K562 (cell line): ENCODE measurements at regions not wholly inside any gene's neighbourhood (a gene's known extent, or its start where the extent isn't known, plus 50 kb on each side); places are given as distances from the start of the nearest gene placed in this dataset.

Source experiments
- BRCA1 ChIP-seq, 2 experiments: fragments of 450-650 bp in 1 of 2; sonication (generic) in 1 of 2; formaldehyde crosslinking in 1 of 2; IDR thresholded peaks; 2 replicates each; pipeline versions ENCODE4 v1.5.0 to v1.6.1; 2017 to 2020; ENCODE audit warnings: mild to moderate bottlenecking in 1 of 2, missing genetic modification reagents in 1 of 2
- CBFA2T3 ChIP-seq: fragments of 450-650 bp; IDR thresholded peaks from 2 replicates; pipeline ENCODE4 v1.6.1; 2017
- CBX8 ChIP-seq: fragments of 200-600 bp; sonication (generic); IDR thresholded peaks from 2 replicates; pipeline ENCODE4 v1.6.1; 2012; ENCODE audit warnings: borderline replicate concordance, mixed run types, low read depth, mild to moderate bottlenecking, moderate library complexity, mixed read lengths, low read length, control low read depth, inconsistent platforms; ENCODE audit not compliant: poor library complexity, severe bottlenecking; ENCODE audit errors: extremely low read depth
- CCAR2 ChIP-seq: fragments of 200-400 bp; formaldehyde crosslinking; IDR thresholded peaks from 2 replicates; pipeline ENCODE4 v1.6.1; 2017; ENCODE audit warnings: mild to moderate bottlenecking, low read depth, low read length
- CLOCK ChIP-seq: fragments of 250-450 bp; sonication (Bioruptor Pico); IDR thresholded peaks from 2 replicates; pipeline ENCODE4 v1.4.0; 2020; ENCODE audit warnings: mild to moderate bottlenecking, moderate library complexity, borderline replicate concordance
- ELF1 ChIP-seq: fragments of 200-800 bp; sonication (Bioruptor generic); IDR thresholded peaks from 2 replicates; pipeline ENCODE4 v1.6.1; 2016; ENCODE audit warnings: missing genetic modification characterization, missing compliant biosample characterization
- ETV1 ChIP-seq: fragments of 450-650 bp; conservative IDR thresholded peaks from 2 replicates; pipeline ENCODE4 v1.6.1; 2016; ENCODE audit warnings: missing genetic modification characterization, control low read depth, low read depth, missing compliant biosample characterization
- EZH2 ChIP-seq: IDR thresholded peaks from 2 replicates; pipeline ENCODE4 v1.6.1; 2012; ENCODE audit warnings: low read depth, mild to moderate bottlenecking, inconsistent platforms, low read length, borderline replicate concordance
- KLF16 ChIP-seq: IDR thresholded peaks from 2 replicates; pipeline ENCODE4 v1.6.1; 2016; ENCODE audit warnings: antibody characterized with exemption
- MAFF ChIP-seq: IDR thresholded peaks from 2 replicates; pipeline ENCODE4 v1.6.1; 2012; ENCODE audit warnings: low read length, improper control_type of control experiment
- NCOR1 ChIP-seq: fragments of 450-650 bp; IDR thresholded peaks from 2 replicates; pipeline ENCODE4 v1.6.1; 2016; ENCODE audit warnings: mild to moderate bottlenecking, moderate library complexity
- RCOR1 ChIP-seq, 2 experiments: IDR thresholded peaks; 2 replicates each; pipeline ENCODE4 v1.6.1; 2012; ENCODE audit warnings: low read depth in 2 of 2, low read length in 2 of 2, borderline replicate concordance in 1 of 2, improper control_type of control experiment in 1 of 2
- STAG1 ChIP-seq: sonication (generic); formaldehyde crosslinking; IDR thresholded peaks from 2 replicates; pipeline ENCODE4 v1.5.0; 2020; ENCODE audit warnings: missing genetic modification reagents, borderline replicate concordance
- TAL1 ChIP-seq: fragments of 450-650 bp; IDR thresholded peaks from 2 replicates; pipeline ENCODE4 v1.6.1; 2016; ENCODE audit warnings: mild to moderate bottlenecking
- TBL1XR1 ChIP-seq, 2 experiments: IDR thresholded peaks; 2 replicates each; pipeline ENCODE4 v1.6.1; 2012; ENCODE audit warnings: improper control_type of control experiment in 2 of 2, low read length in 2 of 2, mild to moderate bottlenecking in 1 of 2
- TEAD2 ChIP-seq: fragments of 450-650 bp; IDR thresholded peaks from 2 replicates; pipeline ENCODE4 v1.6.1; 2016; ENCODE audit warnings: missing genetic modification characterization, control low read depth, missing compliant biosample characterization
- TRIM24 ChIP-seq, 2 experiments: fragments of 450-650 bp; IDR thresholded peaks; 2 replicates each; pipeline ENCODE4 v1.6.1; 2016
- ZNF586 ChIP-seq: fragments of 450-650 bp; formaldehyde crosslinking; conservative IDR thresholded peaks from 2 replicates; pipeline ENCODE4 v1.4.0; 2020; ENCODE audit warnings: mild to moderate bottlenecking, moderate library complexity
- TF ChIP-seq, protein P1 (sequence below), 2 experiments: fragments of 450-650 bp; IDR thresholded peaks; 2 replicates each; pipeline ENCODE4 v1.6.1; 2018; ENCODE audit warnings: mild to moderate bottlenecking in 2 of 2, low read depth in 1 of 2; ENCODE audit not compliant: partially characterized antibody in 2 of 2

GRCh38 chr13:59300355-59301173 lies 863.2 kb downstream of the DIAPH3 start (continued):
- TF ChIP-seq BRCA1 (IDR thresholded peaks at IDR 0.05): no peak
- no peak for TF ChIP-seq BRCA1 (CRISPR knock-in tag; IDR thresholded peaks at IDR 0.05)
- no peak for TF ChIP-seq EZH2
- no peak for TF ChIP-seq RCOR1 (IDR thresholded peaks at IDR 0.05; ENCODE audit: borderline replicate concordance in 1 of 2, low read depth in 2 of 2, low read length in 2 of 2)
- no peak for TF ChIP-seq TBL1XR1 (IDR thresholded peaks at IDR 0.05; ENCODE audit: low read length in 2 of 2)
- no peak for TF ChIP-seq STAG1
- no peak for TF ChIP-seq ETV1 (tag)
- TF ChIP-seq, protein P1, sequence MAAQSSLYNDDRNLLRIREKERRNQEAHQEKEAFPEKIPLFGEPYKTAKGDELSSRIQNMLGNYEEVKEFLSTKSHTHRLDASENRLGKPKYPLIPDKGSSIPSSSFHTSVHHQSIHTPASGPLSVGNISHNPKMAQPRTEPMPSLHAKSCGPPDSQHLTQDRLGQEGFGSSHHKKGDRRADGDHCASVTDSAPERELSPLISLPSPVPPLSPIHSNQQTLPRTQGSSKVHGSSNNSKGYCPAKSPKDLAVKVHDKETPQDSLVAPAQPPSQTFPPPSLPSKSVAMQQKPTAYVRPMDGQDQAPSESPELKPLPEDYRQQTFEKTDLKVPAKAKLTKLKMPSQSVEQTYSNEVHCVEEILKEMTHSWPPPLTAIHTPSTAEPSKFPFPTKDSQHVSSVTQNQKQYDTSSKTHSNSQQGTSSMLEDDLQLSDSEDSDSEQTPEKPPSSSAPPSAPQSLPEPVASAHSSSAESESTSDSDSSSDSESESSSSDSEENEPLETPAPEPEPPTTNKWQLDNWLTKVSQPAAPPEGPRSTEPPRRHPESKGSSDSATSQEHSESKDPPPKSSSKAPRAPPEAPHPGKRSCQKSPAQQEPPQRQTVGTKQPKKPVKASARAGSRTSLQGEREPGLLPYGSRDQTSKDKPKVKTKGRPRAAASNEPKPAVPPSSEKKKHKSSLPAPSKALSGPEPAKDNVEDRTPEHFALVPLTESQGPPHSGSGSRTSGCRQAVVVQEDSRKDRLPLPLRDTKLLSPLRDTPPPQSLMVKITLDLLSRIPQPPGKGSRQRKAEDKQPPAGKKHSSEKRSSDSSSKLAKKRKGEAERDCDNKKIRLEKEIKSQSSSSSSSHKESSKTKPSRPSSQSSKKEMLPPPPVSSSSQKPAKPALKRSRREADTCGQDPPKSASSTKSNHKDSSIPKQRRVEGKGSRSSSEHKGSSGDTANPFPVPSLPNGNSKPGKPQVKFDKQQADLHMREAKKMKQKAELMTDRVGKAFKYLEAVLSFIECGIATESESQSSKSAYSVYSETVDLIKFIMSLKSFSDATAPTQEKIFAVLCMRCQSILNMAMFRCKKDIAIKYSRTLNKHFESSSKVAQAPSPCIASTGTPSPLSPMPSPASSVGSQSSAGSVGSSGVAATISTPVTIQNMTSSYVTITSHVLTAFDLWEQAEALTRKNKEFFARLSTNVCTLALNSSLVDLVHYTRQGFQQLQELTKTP (IDR thresholded peaks at IDR 0.05; ENCODE audit: low read depth in 1 of 2, partially characterized antibody in 2 of 2): no peak
- peak; percentile 72 for TF ChIP-seq KLF16
- peak; percentile 3; the same call in 1 of the 2 replicates for TF ChIP-seq MAFF
- no peak for TF ChIP-seq TEAD2
- TF ChIP-seq CLOCK (CRISPR knock-in tag): no peak
- no peak for TF ChIP-seq CCAR2
- no peak for TF ChIP-seq ZNF586 (CRISPR knock-in tag)
- no peak for TF ChIP-seq ELF1 (tag)
- no peak for TF ChIP-seq CBX8
- peak; percentile 74 for TF ChIP-seq CBFA2T3
- TF ChIP-seq TRIM24 (IDR thresholded peaks at IDR 0.05): no peak
- TF ChIP-seq NCOR1: peak; percentile 33; the same call in 1 of the 2 replicates
- TF ChIP-seq TAL1: peak; percentile 44; the same call in 1 of the 2 replicates
